ENCODE measurements at regions not wholly inside any gene's neighbourhood (a gene's known extent, or its start where the extent isn't known, plus 50 kb on each side); places are given as distances from the start of the nearest gene placed in this dataset.

GRCh38 chrX:42930071-42930470, 152.1 kb upstream of the PPP1R2C start:
- H3K27me3 Mint-ChIP-seq: no peaks in the 10 kb centered on the region
- Histone ChIP-seq H3K4me2 (replicated peaks; ENCODE audit: low read depth, low read length, poor library complexity, severe bottlenecking) (no peak overlapping the region), H3K9ac (ENCODE audit: low read length) (no peak overlapping the region), H3K9me3 (ENCODE audit: control extremely low read depth in 1 of 3, control insufficient read depth in 2 of 3, insufficient read depth in 1 of 3, low read length in 2 of 3) (no peaks in the 10 kb centered on the region), H3K79me2 (ENCODE audit: control insufficient read depth, insufficient read depth, low read length) (no peaks in the 10 kb centered on the region), H3K4me3 (ENCODE audit: control extremely low read depth in 1 of 5, extremely low read depth in 1 of 5, insufficient read depth in 1 of 5, low read depth in 2 of 5, low read length in 4 of 5) (no peak overlapping the region), H3K27me3 (replicated peaks in 1 of 4; ENCODE audit: control extremely low read depth in 1 of 4, control insufficient read depth in 3 of 4, insufficient read depth in 4 of 4, low read length in 3 of 4) (no peaks in the 10 kb centered on the region), H3K36me3 (replicated peaks in 1 of 2; ENCODE audit: control extremely low read depth in 1 of 2, control insufficient read depth in 1 of 2, extremely low read depth in 1 of 2, insufficient read depth in 2 of 2, low read length in 1 of 2) (no peaks in the 10 kb centered on the region), H4K20me1 (ENCODE audit: control insufficient read depth, insufficient read depth, low read length, poor library complexity, severe bottlenecking) (no peaks in the 10 kb centered on the region), H3K4me1 (ENCODE audit: control insufficient read depth in 2 of 2, insufficient read depth in 2 of 2, low read length in 2 of 2) (peaks cover 22 to 24% of the 10 kb centered on the region in 2 donors), H2AFZ (ENCODE audit: insufficient read depth, low read depth, low read length, poor library complexity, severe bottlenecking) (no peak overlapping the region), H3K27ac (ENCODE audit: low read length in 2 of 2) (no peak overlapping the region)
- H3K4me1 Mint-ChIP-seq: peaks cover 34% of the 10 kb centered on the region
- H3K4me3 Mint-ChIP-seq: no peak overlapping the region
- H3K9me3 Mint-ChIP-seq (ENCODE audit: insufficient read depth): no peaks in the 10 kb centered on the region
- POLR2A ChIA-PET: no interaction called here
- intact Hi-C loops (cut with micrococcal nuclease): loop anchor here (10.0 kb wide), 1 partner anchor 65 kb away; no protein-coding TSS in a partner anchor
- DNase-seq (no peak), ATAC-seq (ENCODE audit: low read depth) (no peak)
- no peak for TF ChIP-seq EZH2 (IDR thresholded peaks at IDR 0.05; ENCODE audit: borderline replicate concordance, insufficient read depth, low read depth, low read length, poor library complexity, severe bottlenecking)
- TF ChIP-seq CTCF (IDR thresholded peaks at IDR 0.05): no peak
- H3K27ac Mint-ChIP-seq: no peak overlapping the region
- CTCF ChIA-PET: no interaction called here
- no CpG with 5 or more reads among the region's 1 CpG for WGBS (ENCODE audit: insufficient coverage)

- Mint-ChIP-seq H3K27ac (no peak overlapping the region), H3K4me1 (peaks cover 39% of the 10 kb centered on the region), H3K9me3 (ENCODE audit: insufficient read depth) (no peaks in the 10 kb centered on the region), H3K27me3 (no peaks in the 10 kb centered on the region), H3K4me3 (no peak overlapping the region)
- no peak for ATAC-seq (ENCODE audit: low read depth)
- H3K4me1 ChIP-seq (ENCODE audit: control insufficient read depth in 2 of 2, insufficient read depth in 2 of 2, low read length in 2 of 2): peaks cover 24 to 28% of the 10 kb centered on the region in 2 donors
- no peaks in the 10 kb centered on the region for H4K20me1 ChIP-seq (ENCODE audit: control insufficient read depth, insufficient read depth, low read length, poor library complexity, severe bottlenecking)
- no peaks in the 10 kb centered on the region for H3K36me3 ChIP-seq (replicated peaks in 1 of 2; ENCODE audit: control extremely low read depth in 1 of 2, control insufficient read depth in 1 of 2, extremely low read depth in 1 of 2, insufficient read depth in 2 of 2, low read length in 1 of 2)
- no peak overlapping the region for H3K4me3 ChIP-seq (ENCODE audit: control extremely low read depth in 1 of 5, extremely low read depth in 1 of 5, insufficient read depth in 1 of 5, low read depth in 2 of 5, low read length in 4 of 5)
- CTCF ChIA-PET: no interaction called here
- DNase-seq: no peak
- intact Hi-C loops (cut with micrococcal nuclease): loop anchor here (10.0 kb wide), 1 partner anchor 66 kb away; no protein-coding TSS in a partner anchor
- no peak overlapping the region for H3K4me2 ChIP-seq (replicated peaks; ENCODE audit: low read depth, low read length, poor library complexity, severe bottlenecking)
- TF ChIP-seq CTCF (IDR thresholded peaks at IDR 0.05): no peak
- TF ChIP-seq EZH2 (IDR thresholded peaks at IDR 0.05; ENCODE audit: borderline replicate concordance, insufficient read depth, low read depth, low read length, poor library complexity, severe bottlenecking): no peak
- no peaks in the 10 kb centered on the region for H3K27me3 ChIP-seq (replicated peaks in 1 of 4; ENCODE audit: control extremely low read depth in 1 of 4, control insufficient read depth in 3 of 4, insufficient read depth in 4 of 4, low read length in 3 of 4)
- no peak overlapping the region for H2AFZ ChIP-seq (ENCODE audit: insufficient read depth, low read depth, low read length, poor library complexity, severe bottlenecking)
- POLR2A ChIA-PET: no interaction called here
- H3K9me3 ChIP-seq (ENCODE audit: control extremely low read depth in 1 of 3, control insufficient read depth in 2 of 3, insufficient read depth in 1 of 3, low read length in 2 of 3): no peaks in the 10 kb centered on the region
- H3K9ac ChIP-seq (ENCODE audit: low read length): no peak overlapping the region
- no peaks in the 10 kb centered on the region for H3K79me2 ChIP-seq (ENCODE audit: control insufficient read depth, insufficient read depth, low read length)
- WGBS (ENCODE audit: insufficient coverage): no CpG with 5 or more reads among the region's 1 CpG
- no peak overlapping the region for H3K27ac ChIP-seq (ENCODE audit: low read length in 2 of 2)
These were observed 153.0 kb upstream of the PPP1R2C start for GRCh38 chrX:42930951-42931350.

All from B cell (primary cell).